ENCODE measurements at regions not wholly inside any gene's neighbourhood (a gene's known extent, or its start where the extent isn't known, plus 50 kb on each side); places are given as distances from the start of the nearest gene placed in this dataset.

- TF ChIP-seq EZH2 (IDR thresholded peaks at IDR 0.05) (no peak), CTCF (IDR thresholded peaks at IDR 0.05) (no peak), EZH2phosphoT487 (IDR thresholded peaks at IDR 0.05) (no peak)
These were observed 55.2 kb upstream of the NCK2 start for GRCh38 chr2:105689484-105689883.
